ENCODE measurements at regions not wholly inside any gene's neighbourhood (a gene's known extent, or its start where the extent isn't known, plus 50 kb on each side); places are given as distances from the start of the nearest gene placed in this dataset.

- no peak for DNase-seq (ENCODE audit: low spot score)
- no peak for TF ChIP-seq CTCF (IDR thresholded peaks at IDR 0.05; ENCODE audit: extremely low read depth, insufficient read depth, missing control alignments)
- in situ Hi-C loops (cut with MboI; ENCODE audit: low pct_unique_long_range_greater_than_20kb, low sequenced_read_pairs, unreplicated experiment), result no loop called here
These were observed 1274.1 kb upstream of the SPRY2 start for GRCh38 chr13:81615031-81615430.

- DNase-seq (ENCODE audit: low spot score), result no peak
- in situ Hi-C loops (cut with MboI; ENCODE audit: low pct_unique_long_range_greater_than_20kb, low sequenced_read_pairs, unreplicated experiment), result no loop called here
- TF ChIP-seq CTCF (IDR thresholded peaks at IDR 0.05; ENCODE audit: extremely low read depth, insufficient read depth, missing control alignments), result no peak
These were observed 1269.7 kb upstream of the SPRY2 start for GRCh38 chr13:81610644-81611043.

- in situ Hi-C loops (cut with MboI; ENCODE audit: low pct_unique_long_range_greater_than_20kb, low sequenced_read_pairs, unreplicated experiment), result no loop called here
- no peak for TF ChIP-seq CTCF (IDR thresholded peaks at IDR 0.05; ENCODE audit: extremely low read depth, insufficient read depth, missing control alignments)
- no peak for DNase-seq (ENCODE audit: low spot score)
These were observed 1268.4 kb upstream of the SPRY2 start for GRCh38 chr13:81609335-81609734.

- TF ChIP-seq CTCF (IDR thresholded peaks at IDR 0.05; ENCODE audit: extremely low read depth, insufficient read depth, missing control alignments), result no peak
- no peak for DNase-seq (ENCODE audit: low spot score)
- in situ Hi-C loops (cut with MboI; ENCODE audit: low pct_unique_long_range_greater_than_20kb, low sequenced_read_pairs, unreplicated experiment), result no loop called here
These were observed 1265.1 kb upstream of the SPRY2 start for GRCh38 chr13:81606074-81606473.

- no peak for TF ChIP-seq CTCF (IDR thresholded peaks at IDR 0.05; ENCODE audit: extremely low read depth, insufficient read depth, missing control alignments)
- in situ Hi-C loops (cut with MboI; ENCODE audit: low pct_unique_long_range_greater_than_20kb, low sequenced_read_pairs, unreplicated experiment), result no loop called here
- no peak for DNase-seq (ENCODE audit: low spot score)
These were observed 1261.3 kb upstream of the SPRY2 start for GRCh38 chr13:81602241-81602640.

GRCh38 chr13:81597101-81597500 is 1256.2 kb upstream of the SPRY2 start:
- DNase-seq (ENCODE audit: low spot score), result no peak
- in situ Hi-C loops (cut with MboI; ENCODE audit: low pct_unique_long_range_greater_than_20kb, low sequenced_read_pairs, unreplicated experiment), result no loop called here
- TF ChIP-seq CTCF (IDR thresholded peaks at IDR 0.05; ENCODE audit: extremely low read depth, insufficient read depth, missing control alignments), result no peak

- TF ChIP-seq CTCF (IDR thresholded peaks at IDR 0.05; ENCODE audit: extremely low read depth, insufficient read depth, missing control alignments), result no peak
- in situ Hi-C loops (cut with MboI; ENCODE audit: low pct_unique_long_range_greater_than_20kb, low sequenced_read_pairs, unreplicated experiment), result no loop called here
- DNase-seq (ENCODE audit: low spot score), result no peak
These were observed 1255.4 kb upstream of the SPRY2 start for GRCh38 chr13:81596224-81596753.
